BLaER1 treated with 17β-estradiol and CSF1 and Interleukin-3, amounts not matched to agents 10 nM and 100 nM (cell line): ENCODE measurements at regions not wholly inside any gene's neighbourhood (a gene's known extent, or its start where the extent isn't known, plus 50 kb on each side); places are given as distances from the start of the nearest gene placed in this dataset.

Experiments used
- H3K27ac ChIP-seq, 11 experiments: shearing (Covaris generic); formaldehyde crosslinking; 2 replicates each; pipeline ENCODE4 v1.8.1; 2022
- H3K27me3 ChIP-seq, 11 experiments: shearing (Covaris generic); formaldehyde crosslinking; 2 replicates each; pipeline ENCODE4 v1.8.1; 2022
- H3K36me3 ChIP-seq, 11 experiments: shearing (Covaris generic); formaldehyde crosslinking; 2 replicates each; pipeline ENCODE4 v1.8.1; 2022
- H3K4me1 ChIP-seq, 10 experiments: shearing (Covaris generic); formaldehyde crosslinking; 2 replicates each; pipeline ENCODE4 v1.8.1; 2022
- H3K4me2 ChIP-seq, 11 experiments: shearing (Covaris generic); formaldehyde crosslinking; 2 replicates each; pipeline ENCODE4 v1.8.1; 2022
- H3K4me3 ChIP-seq, 10 experiments: shearing (Covaris generic); formaldehyde crosslinking; 2 replicates each; pipeline ENCODE4 v1.8.1; 2022
- H3K9ac ChIP-seq, 11 experiments: shearing (Covaris generic); formaldehyde crosslinking; 2 replicates each; pipeline ENCODE4 v1.8.1; 2022
- H3K9me3 ChIP-seq, 11 experiments: shearing (Covaris generic); formaldehyde crosslinking; replicated peaks in 1 of 11; 2 replicates each; pipeline ENCODE4 v1.8.1; 2022
- H4K20me1 ChIP-seq, 11 experiments: shearing (Covaris generic); formaldehyde crosslinking; 2 replicates each; pipeline ENCODE4 v1.8.1; 2022
- Cebpa-rat ChIP-seq, 11 experiments: shearing (Covaris generic); IDR thresholded peaks; 2 replicates each; pipeline ENCODE4 v1.8.1; 2022

DNA sequence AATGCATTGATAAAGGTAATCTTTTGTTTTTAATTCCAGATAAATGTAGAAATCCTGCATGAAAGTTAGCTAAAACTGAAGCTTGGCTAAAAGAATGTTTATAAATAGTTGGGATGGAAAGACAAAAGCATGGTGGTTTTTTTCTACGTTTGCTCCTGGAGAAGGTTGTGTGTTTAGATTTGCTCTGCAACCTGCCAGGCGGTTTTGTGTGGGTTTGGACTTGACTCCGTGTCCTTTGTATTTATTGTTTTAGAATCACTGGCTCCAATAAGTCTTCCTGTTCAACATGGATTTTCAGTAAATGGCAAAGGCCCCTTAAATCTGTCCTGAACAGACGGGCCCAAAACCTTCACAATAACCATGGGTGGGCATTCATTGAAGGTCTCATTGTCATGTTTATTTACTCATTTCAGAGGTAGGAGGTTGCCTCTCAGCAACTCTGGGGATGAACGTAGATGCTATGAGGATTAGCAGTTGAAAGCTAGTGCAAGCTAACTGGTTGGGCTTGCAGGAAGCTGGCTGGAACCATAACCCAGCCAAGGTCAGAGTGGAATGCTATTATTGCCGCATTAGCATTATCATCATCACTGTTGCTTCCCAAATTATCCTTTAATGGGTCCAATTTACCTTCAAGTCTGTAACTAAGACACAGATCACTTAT is 60.6 kb upstream of the ADAMTS9 start:
- Histone ChIP-seq H3K9ac (no peak overlapping the region), H3K4me1 (no peaks in the 10 kb centered on the region), H3K9me3 (no peaks in the 10 kb centered on the region), H3K27me3 (no peaks in the 10 kb centered on the region), H3K36me3 (no peaks in the 10 kb centered on the region), H4K20me1 (no peaks in the 10 kb centered on the region), H3K27ac (no peak overlapping the region), H3K4me3 (no peak overlapping the region), H3K4me2 (no peak overlapping the region)
- TF ChIP-seq Cebpa-rat (IDR thresholded peaks at IDR 0.05), result no peak

DNA sequence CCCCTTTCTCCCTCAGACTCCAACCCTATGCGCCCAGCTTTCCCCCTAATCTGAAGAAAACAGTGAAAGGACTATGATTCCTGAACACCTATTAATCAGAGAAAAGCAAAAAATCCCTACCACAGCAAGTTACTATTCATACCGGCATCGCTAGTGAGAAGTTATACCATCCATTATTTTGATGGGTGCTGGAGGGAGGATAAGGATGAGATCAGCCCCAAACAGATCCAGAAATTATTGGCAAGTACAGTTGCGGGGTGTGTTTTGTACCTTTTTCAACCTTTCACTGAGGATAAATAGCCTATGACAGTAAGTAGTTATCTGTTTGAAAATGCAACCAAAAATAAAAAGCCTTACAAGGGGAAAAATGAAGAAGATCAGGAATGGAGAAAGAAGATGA is 59.9 kb upstream of the ADAMTS9 start:
- Histone ChIP-seq H3K4me1 (no peaks in the 10 kb centered on the region), H3K4me3 (no peak overlapping the region), H3K9me3 (no peaks in the 10 kb centered on the region), H3K36me3 (no peaks in the 10 kb centered on the region), H3K9ac (no peak overlapping the region), H4K20me1 (no peaks in the 10 kb centered on the region), H3K4me2 (no peak overlapping the region), H3K27me3 (no peaks in the 10 kb centered on the region), H3K27ac (no peak overlapping the region)
- TF ChIP-seq Cebpa-rat (IDR thresholded peaks at IDR 0.05), result no peak

DNA sequence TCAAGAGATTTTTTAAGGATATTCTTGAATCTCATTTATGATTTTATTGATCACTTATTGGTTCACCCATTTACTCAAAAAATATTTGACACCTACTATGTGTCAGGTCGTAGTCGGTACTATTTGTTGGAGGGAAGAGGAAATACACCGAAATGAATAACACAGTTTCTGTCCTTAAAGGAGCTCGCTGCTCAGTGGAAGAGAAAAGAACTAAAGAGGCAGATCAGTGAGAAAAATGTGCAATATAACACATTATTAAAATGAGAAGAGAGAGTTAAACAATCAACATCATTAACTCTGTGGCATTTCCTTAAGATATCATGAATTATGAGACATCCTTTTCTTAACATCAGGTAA is 56.1 kb upstream of the ADAMTS9 start:
- Histone ChIP-seq H3K27me3 (no peaks in the 10 kb centered on the region), H4K20me1 (no peaks in the 10 kb centered on the region), H3K4me3 (no peak overlapping the region), H3K36me3 (no peaks in the 10 kb centered on the region), H3K27ac (no peak overlapping the region), H3K4me1 (no peaks in the 10 kb centered on the region), H3K4me2 (no peak overlapping the region), H3K9me3 (no peaks in the 10 kb centered on the region), H3K9ac (no peak overlapping the region)
- TF ChIP-seq Cebpa-rat (IDR thresholded peaks at IDR 0.05), result no peak

DNA sequence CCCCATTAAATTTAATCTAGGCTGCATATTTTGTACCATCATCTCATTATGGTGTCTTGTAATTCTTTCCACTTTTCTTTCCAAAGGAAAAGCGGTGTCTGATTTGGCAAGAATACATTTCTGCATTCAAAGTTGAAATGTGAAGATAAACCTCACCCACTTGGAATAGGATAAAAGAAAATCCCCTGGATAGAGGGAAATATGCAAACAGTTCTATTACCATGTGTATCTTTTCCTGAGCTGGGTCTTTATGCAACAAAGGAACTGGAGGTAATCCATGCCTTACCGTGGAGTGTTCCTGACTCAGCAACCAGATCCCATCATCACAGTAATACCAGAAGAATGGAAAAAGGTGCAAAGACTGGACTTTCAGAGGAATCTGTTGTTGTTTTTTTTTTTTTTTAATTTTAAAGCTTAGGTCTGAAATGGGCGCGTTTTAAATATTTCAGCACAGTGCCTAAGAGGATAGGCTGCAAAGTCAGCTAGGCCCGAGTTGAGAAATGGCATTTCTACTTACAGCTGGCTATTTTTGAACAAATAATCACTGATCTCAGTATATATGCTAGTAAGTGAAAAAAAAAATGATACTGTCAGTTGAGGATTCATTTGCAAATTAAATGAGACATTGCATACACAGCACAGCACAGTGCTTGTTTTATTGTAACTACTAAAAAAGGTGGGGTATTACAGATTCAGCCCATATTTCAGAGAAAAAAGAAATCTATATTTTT is 55.5 kb upstream of the ADAMTS9 start:
- H3K9ac ChIP-seq, result no peak overlapping the region
- no peaks in the 10 kb centered on the region for H3K4me1 ChIP-seq
- H3K9me3 ChIP-seq, result no peaks in the 10 kb centered on the region
- no peak overlapping the region for H3K27ac ChIP-seq
- H4K20me1 ChIP-seq, result no peaks in the 10 kb centered on the region
- H3K4me3 ChIP-seq, result no peak overlapping the region
- no peak for TF ChIP-seq Cebpa-rat (IDR thresholded peaks at IDR 0.05)
- no peaks in the 10 kb centered on the region for H3K27me3 ChIP-seq
- H3K36me3 ChIP-seq, result no peaks in the 10 kb centered on the region
- no peak overlapping the region for H3K4me2 ChIP-seq

DNA sequence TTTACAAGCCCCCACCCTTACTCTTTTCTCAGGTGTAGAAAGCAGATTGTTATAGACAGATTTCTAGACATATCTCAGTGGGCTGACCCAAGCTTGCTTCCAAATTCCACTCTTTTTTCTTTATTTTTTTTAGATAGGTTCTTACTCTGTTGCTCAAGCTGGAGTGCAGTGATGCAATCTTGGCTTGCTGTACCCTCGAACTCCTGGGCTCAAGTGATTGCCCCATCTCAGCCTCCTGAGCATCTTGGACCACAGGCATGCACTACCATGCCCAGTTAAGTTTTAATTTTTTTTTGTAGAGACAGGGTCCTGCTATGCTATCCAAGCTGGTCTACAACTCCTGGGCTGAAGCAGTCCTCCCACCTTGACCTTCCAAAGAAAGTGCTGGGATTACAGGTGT is 53.5 kb upstream of the ADAMTS9 start:
- Histone ChIP-seq H3K9ac (no peak overlapping the region), H3K4me1 (no peaks in the 10 kb centered on the region), H4K20me1 (no peaks in the 10 kb centered on the region), H3K4me2 (no peak overlapping the region), H3K27ac (no peak overlapping the region), H3K4me3 (no peak overlapping the region), H3K27me3 (no peaks in the 10 kb centered on the region), H3K9me3 (no peaks in the 10 kb centered on the region), H3K36me3 (no peaks in the 10 kb centered on the region)
- no peak for TF ChIP-seq Cebpa-rat (IDR thresholded peaks at IDR 0.05)

DNA sequence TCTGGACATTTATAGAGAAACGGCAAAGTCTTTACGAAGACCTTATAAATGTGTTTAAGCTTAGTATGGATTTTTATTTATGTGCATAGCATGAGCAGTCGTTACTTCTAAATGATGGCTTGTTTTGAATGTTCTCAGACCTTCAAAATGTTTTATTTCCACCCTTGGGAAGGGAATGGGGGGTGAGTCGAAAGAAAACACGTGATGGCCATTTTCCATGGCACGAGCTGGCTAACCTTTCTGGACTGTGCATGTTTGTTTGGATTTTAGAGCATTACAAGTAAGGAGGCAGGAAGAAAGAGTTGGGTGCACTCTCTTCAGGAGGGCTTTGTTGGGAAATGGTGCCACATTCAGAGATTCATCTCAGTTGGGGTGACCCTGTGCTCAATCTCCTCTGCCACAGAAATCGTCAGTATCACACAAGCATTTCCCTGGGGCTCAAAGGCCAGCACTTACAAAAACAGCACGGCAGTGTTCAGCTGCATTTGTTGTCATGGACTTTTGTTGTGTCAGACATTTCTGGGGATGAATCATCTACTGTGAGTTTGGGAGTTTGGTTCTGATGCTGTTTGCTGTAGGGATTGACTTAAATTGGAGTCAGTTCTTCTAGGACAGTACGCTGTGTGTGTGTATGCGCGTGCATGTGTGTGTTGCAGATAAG is 52.3 kb upstream of the ADAMTS9 start:
- H3K9ac ChIP-seq, result no peak overlapping the region
- no peaks in the 10 kb centered on the region for H3K4me1 ChIP-seq
- no peak overlapping the region for H3K27ac ChIP-seq
- H3K4me2 ChIP-seq, result no peak overlapping the region
- no peak for TF ChIP-seq Cebpa-rat (IDR thresholded peaks at IDR 0.05)
- no peaks in the 10 kb centered on the region for H3K27me3 ChIP-seq
- no peak overlapping the region for H3K4me3 ChIP-seq
- H4K20me1 ChIP-seq, result no peaks in the 10 kb centered on the region
- H3K36me3 ChIP-seq, result no peaks in the 10 kb centered on the region
- H3K9me3 ChIP-seq, result no peaks in the 10 kb centered on the region
